Fibroblast of skin of abdomen (primary cell): ENCODE measurements at regions not wholly inside any gene's neighbourhood (a gene's known extent, or its start where the extent isn't known, plus 50 kb on each side); places are given as distances from the start of the nearest gene placed in this dataset.

Source experiments
- DNase-seq: peaks from one replicate; pipeline ENCODE4 v3.0.0-alpha.2; 2013

DNA sequence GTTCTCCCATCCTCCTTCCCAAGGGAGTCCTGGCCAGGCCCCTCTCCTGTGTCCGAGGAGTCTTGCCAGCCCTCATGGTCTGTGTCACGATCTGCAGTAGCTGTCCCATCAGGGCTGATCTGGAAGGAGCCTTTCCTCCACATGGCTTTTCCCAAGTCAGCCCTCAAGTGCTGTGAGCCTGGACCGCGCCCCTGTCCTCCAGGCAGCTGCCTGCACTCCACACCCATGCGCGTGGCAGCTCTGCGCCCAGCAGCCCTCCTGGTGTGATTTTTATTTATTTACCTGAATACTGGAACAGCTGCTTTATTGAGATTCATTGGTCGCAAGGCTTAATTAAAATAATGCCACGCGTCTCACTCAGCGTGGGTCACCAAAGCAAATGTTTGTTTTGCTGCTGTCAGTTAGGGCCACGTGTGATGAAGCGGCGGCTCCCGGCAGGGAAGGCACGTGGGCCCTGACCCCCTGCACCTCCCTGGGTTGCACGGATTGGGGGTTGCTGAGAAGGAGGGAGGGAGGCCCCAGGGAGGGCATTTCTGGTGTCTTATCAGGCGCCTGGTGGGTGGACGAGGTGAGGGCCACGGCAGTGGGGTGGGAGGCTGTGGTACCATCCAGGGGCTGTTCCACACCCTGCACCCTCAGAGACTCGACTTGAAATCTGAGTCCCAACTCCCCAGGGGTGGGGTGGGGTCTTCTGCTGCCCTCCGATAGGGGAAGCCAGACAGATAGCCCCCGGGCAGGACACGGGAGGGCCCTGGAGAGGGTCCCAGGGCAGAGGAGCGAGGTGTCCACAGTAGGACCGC, 206.3 kb upstream of the C14orf180 start:
- DNase-seq: no peak

DNA sequence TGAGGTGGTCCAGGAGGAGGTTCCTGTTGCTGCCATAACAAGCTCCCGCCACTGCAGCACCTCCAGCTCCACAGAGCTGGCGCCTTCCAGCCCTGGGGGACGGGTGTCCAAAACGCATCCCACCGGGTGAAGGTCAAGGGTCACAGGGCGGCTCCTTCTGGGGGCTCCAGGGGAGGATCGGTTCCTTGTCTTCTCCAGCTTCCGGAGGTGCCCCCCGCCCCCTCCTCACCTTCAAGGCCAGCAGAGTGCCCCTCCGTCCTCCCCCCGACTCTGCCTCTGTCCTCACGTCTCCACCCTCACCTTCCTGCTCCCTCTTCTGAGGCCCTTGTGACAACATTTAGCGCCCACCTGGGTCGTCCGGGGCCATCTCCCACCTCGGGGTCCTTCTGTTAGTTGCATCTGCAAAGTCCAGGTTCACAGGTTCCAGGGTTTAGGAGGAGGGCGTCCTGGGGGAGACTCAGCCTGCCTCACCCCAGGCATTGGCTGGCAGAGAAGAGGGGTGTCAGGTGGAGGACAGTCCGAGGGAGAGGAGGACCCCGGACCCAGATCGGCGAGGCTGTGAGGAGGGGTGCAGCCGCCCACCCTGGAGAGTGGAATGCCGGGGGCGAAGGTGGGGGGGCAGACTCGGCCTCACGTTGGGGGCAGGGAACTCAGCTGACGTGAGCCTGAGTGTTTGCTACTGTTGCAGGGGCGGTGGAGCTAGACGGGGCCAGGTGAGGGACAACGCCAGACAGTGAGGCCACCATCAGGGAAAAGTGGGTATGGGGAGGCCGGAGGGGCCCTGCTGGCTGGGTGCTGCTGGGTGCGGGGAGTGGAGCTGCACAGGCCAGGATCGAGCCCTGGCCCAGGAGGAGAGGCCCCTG, 205.5 kb upstream of the C14orf180 start:
- DNase-seq: no peak

DNA sequence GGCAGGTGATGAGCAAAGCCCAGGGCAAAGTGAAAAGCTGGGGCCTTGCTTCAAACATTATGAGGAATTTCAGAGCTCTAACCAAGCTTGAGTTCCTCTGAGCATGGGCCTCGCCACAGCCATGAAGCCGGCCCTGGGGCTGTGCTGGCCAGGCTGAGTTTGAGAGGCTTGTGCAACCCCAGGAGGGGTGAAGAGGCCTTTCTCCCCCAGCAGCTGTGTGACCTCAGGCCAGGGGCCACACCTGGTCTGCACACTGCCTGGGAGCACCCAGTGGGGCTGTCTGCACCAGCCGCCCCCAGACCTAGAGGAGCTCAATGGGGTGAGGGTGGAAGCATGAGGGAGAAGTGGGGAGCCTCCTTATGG, 204.9 kb upstream of the C14orf180 start:
- DNase-seq: no peak

DNA sequence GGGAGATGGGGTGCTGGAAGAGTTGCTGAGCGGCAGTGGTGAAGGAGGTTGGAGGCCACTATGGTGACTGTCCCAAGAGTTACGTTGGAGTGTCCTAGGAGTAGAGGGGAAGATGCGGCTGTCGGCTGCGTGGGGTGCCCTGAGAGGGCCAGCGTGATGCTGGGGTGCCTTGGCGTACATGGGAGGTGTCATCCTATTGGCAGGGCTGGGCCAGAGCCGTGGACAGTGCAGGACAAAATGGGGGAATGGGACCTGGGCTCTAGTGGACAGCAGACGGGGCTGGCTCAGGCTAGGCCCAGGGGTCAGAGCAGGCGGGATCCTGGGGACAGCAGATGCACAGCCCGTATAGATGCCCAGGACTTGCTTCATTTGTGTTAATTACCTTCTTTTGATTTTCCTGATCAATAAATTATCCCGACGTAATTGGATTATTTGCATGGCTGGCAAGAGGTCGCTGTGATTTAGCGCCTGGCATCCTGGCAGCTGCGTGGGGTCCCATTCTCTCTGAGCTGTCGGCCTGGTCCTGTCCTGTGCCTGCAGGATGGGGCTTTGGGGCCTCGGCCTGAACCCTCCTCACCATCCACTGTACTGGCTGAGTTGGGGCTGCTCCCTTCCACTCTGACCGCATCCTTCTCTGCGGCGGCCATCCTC, 203.9 kb upstream of the C14orf180 start:
- DNase-seq: no peak

DNA sequence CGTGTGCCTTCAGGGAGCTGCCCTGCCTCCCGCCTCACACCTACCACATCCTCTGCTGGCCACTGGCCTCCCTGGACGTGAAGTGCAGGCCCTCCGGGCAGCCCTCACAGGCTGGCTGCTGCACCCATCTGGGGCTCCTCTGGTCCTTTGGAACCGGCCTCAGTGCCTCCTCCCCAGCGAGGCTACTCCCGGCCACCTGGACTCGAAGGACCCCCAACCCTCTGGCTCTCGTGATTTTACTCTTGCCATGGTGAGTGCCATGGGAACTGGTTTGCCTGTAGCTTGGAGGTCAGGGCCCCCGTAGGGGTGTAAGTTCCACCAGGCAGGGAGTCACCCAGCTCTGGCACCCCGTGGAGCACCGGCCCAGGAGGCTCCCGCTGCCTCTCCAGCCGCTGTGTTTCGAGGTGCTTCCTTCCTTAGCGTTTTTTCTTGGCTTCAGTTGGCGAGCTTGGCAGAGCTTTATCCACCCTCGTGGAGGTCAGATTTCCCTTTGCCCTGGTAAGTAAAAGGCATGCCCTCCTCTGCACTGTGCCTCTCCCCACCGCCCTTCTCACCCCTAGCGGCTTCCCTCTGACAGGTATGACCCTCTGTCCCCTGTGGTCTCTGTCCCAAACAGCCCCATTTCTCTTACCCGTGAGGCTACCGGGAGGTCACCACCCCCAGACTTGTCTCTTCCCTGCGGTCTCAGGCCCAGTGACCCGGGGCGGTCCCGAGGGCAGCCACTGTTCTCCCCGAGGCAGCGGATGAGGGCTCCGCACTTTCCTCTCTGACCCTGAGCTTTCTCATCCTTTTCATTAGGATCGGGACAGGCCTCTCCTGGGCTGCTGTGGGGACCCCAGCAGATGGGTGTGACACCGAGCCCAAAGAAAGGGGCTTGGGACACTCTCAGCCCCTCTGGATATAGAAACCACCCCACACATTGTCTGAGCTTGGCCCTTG, 203.1 kb upstream of the C14orf180 start:
- DNase-seq: no peak

DNA sequence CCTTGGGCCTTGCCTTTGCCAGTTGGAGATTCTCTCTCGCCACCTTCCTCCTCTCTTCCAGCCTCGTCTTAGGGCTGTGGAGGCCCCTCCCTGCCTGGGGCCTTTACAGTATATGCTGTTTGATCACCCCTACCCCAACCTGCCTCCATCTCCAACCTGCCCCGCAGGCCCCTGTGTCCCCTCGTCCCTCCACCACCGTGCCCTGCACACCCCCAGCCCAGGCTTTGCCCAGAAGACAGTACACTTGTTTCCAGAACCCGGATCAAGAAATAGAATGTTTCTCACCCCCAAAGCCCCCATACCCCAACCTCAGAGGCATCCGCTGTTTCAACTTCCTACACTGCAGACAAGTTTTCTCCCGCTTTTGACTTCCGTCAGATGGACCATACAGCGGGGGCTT, 202.3 kb upstream of the C14orf180 start:
- DNase-seq: no peak

DNA sequence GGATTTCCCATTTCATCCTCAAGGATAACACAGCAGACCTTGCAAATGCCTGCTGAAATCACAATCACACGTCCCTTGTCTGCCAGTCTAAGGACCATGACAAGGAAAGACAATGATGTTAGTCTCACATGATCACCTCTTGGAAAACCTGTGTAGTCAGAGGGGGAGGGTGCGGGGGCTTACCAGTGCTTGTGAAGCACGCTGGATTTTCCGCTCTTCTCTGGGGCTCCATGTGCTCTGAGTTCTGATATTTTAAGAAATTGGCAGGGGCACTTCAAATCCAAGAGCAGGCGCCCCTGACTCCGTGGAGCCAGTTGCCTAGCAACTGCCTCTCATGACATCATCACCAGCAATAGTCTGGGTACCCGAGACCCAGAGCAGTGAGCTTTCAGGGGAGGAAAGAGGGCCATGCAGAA, 200.9 kb upstream of the C14orf180 start:
- no peak for DNase-seq

DNA sequence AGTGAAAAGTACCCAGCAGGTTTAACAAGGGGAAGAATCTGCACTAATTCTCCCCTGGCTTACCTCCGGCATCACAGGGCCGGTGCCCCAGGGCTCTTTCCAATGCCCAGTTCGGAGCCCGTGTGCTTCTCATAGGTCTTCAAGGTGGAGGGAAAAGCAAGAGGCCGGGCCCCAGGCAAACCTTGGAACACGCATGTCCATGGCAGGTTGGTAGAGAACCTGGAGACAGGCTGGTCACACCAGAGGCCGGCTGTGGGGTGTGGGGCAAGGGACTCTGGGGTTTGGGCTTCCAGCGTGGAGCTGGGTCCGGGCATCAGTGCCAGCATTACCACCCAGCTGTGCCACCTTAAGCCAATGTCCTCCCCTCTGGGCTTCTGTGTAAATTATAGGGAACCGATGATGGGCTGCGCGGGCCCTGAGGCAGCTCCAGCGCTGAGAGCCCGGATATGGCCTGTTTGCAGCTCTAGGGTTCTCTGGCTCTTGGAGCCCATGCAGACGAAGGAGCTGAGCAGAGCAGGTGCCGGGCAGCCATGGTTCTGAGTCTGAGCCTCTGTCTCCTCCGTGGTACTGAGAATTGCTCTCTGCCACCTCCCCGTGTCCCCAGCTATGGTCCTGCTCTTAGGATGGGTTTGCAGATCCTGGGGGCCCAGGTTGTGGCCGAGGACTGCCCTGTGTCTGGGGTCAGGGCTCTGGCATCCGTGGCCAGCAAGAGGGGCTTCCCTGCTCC, 197.0 kb upstream of the C14orf180 start:
- DNase-seq: no peak

DNA sequence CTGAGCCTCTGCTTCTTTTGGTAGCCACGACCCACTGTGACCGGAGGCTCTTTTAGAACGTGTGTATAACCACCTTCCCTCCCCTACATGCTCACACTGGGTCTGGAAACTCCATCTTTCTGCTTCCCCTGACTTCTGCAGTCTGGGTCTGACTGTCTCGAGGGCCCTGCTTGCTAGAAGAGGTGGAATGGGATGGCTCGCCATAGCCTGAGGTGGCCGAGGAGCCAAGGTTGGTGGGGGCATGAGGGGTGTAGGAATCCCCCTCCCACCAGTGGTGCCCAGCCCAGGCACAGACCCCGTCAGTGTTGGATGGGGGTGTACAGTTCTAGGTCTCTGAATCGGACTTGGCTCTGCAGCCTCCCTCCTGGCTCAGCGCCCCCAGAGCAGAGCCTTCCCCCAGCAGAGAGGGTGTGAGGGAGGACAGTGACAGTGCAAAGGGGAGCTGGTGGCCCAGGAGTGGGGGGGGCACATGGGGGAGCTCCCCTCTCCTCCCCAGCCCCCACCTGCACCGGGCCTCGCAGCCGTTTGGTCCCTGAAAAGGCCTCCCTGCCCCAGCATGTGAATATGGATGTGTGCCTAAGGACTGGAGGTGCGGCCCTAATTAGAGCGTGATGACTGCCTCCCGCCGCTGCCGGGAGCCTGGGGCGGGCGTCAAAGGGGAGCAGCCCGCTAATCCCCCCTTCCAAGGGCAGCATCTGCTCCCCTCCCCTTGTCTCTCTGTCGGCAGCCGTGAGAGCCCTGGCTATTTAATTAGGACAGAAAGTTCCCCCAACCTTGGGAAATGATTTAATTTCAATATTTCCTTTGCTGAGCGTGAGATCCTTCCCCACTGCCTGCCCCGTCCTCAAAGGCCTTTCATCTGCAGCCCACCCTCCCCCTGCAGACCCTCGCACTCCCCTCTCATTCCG, 196.2 kb upstream of the C14orf180 start:
- DNase-seq: no peak

DNA sequence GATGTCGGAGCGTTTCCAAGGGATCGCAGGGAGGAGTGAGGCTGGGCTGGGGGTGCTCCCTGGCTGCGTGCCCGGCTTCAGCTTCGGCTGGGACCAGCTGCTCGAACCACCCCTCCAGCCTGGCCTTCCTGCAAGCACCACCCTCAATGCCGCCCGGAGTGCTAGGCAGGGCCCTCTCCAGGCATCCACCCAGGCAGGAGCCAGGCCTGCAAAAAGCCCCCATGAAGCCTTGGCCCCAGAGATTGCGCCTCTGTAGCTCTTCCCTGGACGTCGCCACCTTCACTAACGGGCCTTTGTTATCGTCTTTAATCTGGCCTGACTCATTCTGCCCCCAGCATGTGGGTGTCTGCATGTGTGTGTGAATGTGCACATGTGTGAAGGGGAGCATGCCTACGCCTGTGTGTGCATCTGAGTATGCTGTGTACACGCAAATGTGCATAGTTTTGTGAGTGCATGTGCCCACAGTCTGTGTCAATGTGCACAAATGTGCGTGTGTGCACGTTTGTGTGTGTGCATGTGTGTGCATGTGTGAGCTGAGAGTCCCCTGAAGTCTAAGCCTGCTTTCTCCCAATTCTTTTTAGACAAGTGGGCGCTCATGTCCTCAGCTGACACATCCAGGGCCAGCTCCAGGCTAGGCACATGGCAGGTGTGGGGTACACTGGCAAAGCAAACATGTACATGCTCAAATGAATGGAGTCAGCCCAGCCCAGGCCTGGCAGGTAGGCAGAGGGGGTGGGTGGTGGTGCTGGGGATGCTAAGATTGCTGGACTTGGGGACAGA, 195.4 kb upstream of the C14orf180 start:
- DNase-seq: no peak

DNA sequence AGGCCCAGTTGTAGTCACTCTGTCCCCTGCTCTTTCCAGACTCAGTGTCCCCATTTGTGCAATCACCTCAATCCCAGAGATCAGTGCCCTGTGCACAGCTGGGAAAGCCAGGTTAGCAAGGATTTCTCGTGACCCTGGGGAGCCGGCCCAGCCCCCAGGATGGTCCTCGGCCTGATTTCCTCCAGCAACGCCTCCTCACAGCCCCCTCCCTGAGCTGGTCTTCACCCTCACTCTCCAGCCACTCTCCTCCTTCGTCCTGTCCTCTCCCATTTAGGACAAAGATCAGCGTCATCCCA, 194.8 kb upstream of the C14orf180 start:
- DNase-seq: no peak

DNA sequence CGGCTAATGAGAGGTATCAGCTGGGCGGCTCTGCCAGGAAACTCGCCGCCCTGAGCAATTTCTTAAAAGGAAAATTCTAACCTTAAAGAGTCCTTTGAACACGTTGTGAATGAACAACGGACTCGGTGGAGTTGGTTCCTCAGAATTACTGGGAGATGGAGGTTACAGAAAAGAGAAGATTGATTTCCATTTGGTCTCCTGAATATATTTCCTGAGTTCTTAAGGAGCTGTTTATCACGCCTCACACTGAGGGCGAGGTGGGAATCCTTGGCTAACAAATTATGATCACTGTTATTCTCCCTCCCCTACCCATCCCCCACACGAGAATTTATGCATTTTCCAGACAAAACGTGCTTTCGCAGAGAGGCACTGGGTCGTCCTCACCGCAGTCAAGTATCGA, 194.5 kb upstream of the C14orf180 start:
- DNase-seq: no peak

DNA sequence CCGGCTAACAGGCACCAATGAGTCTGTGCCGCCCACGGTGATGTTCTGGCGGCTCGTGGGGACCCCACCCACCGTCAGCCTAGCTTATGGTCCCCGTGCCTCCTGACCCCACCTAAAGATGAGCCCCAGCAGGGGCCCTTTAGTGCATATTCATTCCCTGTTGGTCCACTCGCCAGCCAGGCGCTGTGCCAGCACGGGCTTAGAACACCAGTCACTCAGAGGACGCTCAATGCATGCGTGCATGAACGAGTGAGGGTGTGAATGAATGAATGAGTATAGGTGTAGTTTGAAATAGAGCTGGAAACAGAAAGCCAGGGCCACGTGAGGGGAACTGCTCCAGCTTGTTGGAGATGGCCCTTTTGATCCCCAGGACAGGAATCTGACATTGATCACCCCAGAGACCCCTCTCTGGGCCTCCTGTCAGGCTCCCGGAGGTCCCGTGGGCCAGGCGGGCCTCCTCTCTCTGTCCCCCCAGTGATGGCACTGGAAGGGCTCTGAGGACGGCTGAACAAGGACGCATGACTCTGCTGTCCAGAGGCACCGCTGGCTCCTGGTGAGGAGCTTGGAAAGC, 193.9 kb upstream of the C14orf180 start:
- no peak for DNase-seq

DNA sequence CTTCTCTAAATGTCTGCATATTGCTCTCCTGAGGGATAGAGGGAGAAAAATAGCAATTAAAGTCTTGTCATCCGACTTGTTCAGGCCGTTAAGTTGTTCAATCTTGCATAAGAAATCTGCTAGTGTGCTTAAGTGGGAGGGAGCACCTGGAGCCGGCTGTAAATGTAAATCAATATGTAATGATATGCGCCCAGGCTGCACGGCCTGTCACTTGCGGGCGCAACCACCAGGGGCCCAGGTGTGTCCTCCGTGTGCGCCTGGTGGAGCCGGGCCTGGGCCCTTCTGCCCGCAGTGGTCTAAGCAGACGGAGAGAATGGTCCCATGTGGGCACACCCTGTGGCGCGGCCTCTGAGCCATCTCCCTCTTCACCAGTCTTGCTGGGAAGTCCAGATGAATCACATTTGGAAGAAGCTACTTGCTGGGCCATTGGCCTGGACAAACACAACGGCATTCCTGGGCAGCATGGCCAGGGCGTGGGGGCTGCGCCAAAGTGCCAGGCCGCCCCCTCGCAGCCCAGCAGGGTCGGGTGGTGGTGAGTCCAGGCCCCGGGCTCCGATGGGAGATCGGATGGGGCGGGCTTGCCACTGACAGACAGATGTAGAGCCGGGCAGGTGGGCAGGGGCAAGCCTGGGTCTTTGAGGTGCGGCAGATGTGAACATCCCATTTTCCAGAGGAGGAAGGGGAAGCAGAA, 193.3 kb upstream of the C14orf180 start:
- no peak for DNase-seq

DNA sequence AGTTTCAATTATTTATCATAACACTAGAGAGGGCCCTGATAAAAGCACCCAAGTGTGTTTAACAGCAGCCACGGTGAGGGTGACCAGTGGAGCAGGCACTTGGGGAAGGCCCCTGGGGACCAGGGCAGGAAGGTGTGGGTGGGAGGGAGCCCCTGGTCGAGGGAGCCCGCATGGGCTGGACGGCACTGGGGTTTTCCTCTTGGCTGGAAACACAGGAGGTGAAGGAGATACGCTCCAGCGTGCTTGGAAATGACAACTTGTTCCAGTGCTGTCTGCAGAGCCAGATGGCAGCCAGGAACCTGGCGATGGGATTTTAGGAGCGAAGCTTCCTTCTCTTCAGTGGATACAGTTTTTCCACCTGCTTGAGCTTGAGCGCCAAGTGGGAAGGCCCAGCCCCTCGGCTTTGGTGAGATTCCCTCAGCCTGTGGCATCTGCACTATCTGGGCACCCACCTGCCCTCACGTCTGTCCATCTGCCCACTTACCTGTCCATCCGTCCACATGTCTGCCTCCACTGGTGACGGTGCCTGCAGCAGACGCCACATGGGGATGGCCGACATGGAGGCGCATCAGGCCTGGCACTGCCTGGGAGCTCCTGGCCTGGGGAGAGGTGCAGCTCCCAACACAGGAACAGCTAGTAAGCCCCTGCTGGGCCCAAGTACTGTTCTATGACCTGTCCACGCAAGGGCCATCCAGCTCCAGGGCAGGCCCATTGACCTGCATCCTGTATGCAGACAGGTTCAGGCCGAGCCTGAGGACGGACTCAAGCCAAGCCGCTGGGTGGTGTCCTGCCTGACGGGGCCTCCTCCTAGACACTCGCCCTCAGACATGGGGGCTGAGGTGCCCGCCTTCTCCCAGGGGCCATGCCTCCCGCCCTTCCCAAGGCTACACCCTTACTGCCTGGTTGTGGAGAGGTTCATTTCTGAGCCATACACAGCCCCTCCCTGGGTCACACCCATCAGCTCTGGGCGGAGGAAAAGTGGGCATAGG, 192.2 kb upstream of the C14orf180 start:
- no peak for DNase-seq

DNA sequence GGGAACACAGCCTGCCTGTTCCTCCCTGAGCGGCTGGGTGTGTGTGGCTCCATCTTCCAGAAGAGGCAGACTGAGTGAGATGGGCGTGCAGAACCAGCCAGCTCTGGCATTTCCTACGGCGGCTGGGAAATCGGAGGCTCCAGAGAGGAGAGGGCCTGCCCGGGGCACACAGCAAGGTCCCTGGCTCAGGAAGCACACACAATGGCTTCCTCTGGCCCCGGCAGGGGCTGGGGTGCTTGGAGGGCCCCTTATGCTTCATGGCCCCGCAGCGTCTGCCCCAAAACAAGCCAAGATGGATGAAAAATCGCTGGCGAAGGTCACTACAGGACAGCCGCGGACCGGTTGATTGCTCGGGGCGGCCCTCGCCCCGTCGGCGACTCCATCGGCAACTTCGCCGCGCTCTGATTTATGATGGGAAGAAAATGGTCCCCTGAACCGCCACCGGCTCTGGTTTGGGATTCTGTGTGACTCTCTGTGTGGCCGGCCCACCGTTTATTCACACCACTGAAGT, 191.5 kb upstream of the C14orf180 start:
- DNase-seq: no peak
